GM19467 (cell line): ENCODE measurements at regions not wholly inside any gene's neighbourhood (a gene's known extent, or its start where the extent isn't known, plus 50 kb on each side); places are given as distances from the start of the nearest gene placed in this dataset.
"Not testable (repeated sequence)": the region's sequence is repeated elsewhere in the genome, so short reads cannot be mapped to it uniquely, and the experiment has no call there.

ENCODE experiments used
- ATAC-seq: cut with Tn5 transposase; IDR thresholded peaks from one replicate; pipeline ENCODE4 v1.9.1; 2021; ENCODE audit warnings: mild to moderate bottlenecking, moderate library complexity; ENCODE audit not compliant: unreplicated experiment

- no peak for ATAC-seq
Measured at GRCh38 chr2:193845604-193846003, 1650.9 kb upstream of the TMEFF2 start.

DNA sequence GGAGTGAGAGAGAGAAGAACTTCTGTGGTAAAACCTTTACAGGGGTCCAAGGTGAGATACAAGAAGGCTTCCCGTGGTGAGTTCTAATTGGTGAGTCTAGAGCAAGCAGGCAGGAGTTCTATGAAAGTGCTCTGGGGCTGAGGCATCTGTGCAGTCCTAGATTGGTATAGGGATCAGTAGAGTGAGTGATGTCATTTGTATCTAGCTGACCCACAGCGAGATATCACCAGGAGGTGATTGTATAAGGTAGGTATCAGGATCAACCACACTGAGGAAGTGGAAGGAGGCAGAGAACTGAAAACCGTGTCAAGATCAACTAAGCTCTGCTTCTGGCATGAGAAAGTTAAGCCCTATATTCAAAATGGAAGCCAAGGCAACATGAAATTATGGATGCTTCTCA lies 1648.9 kb upstream of the TMEFF2 start:
- ATAC-seq: no peak

- no peak for ATAC-seq
Measured at GRCh38 chr2:193841384-193842150, 1646.8 kb upstream of the TMEFF2 start.

DNA sequence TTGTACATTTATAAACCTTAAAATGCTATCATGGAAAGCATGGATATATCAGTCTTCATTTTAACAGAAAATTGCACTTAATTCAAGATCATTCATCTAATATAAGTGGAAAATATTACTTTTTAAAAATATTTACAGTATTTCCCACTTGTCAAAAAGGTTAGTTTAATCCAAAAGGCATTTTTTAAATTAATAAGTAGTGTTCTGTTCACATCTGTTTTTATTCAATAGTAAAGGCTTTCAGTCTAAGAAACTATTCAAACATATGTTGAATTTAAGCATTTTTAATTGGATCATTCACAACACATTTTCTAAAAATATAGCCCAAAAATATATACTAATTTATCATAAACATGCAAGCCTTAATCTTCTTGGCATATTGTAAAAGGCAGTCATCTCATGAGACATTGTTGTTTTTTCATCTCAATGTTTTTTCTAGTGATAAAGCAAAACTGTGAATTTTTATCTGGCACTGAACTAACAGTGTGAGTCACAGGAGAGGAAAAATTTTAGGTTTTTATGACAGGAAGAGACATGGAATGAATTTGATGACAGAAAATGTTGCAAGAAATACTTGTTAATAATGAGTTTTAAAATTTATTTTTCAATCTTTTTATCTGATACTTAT lies 1642.5 kb upstream of the TMEFF2 start:
- no peak for ATAC-seq

DNA sequence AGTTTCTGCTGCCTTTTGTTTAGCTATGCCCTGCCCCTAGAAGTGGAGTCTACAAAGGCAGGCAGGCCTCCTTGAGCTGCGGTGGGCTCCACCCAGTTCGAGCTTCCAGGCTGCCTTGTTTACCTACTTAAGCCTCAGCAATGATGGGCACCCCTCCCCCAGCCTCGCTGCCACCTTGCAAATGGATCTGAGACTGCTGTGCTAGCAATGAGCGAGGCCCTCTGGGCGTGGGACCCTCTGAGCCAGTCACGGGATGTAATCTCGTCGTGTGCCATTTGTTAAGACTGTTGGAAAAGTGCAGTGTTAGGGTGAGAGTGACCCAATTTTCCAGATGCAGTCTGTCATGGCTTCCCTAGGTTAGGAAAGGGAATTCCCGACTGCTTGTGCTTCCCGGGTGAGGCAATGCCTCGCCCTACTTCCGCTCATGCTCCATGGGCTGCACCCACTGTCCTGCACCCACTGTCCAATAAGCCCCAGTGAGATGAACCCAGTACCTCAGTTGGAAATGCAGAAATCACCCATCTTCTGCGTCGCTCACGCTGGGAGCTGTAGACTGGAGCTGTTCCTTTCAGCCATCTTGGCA lies 1641.8 kb upstream of the TMEFF2 start:
- ATAC-seq: not testable (repeated sequence)

GRCh38 chr2:193833895-193834294 lies 1639.2 kb upstream of the TMEFF2 start:
- ATAC-seq: not testable (repeated sequence)

DNA sequence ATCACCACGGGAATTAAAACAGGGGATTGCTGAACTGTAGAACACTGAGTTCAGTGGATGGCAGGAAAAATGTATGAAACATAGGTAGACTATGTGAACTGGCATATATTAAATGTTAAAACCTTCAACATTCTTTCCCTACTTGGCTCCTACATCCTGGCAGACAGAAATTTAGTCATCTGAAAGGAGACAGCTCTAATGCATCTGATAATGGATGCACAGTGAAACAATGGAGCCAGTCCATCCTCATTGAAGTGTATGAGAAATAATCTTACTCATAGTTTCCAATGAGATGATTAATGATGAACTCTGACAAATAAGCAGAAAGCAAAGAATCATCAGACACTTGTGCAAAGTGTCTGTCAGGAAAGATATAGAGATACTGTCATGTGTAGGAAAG lies 1629.7 kb upstream of the TMEFF2 start:
- ATAC-seq: no peak

GRCh38 chr2:193818801-193819499 lies 1624.2 kb upstream of the TMEFF2 start:
- ATAC-seq: no peak

- no peak for ATAC-seq
Measured at GRCh38 chr2:193816008-193816407, 1621.3 kb upstream of the TMEFF2 start.

GRCh38 chr2:193810533-193810932 lies 1615.8 kb upstream of the TMEFF2 start:
- ATAC-seq: no peak

DNA sequence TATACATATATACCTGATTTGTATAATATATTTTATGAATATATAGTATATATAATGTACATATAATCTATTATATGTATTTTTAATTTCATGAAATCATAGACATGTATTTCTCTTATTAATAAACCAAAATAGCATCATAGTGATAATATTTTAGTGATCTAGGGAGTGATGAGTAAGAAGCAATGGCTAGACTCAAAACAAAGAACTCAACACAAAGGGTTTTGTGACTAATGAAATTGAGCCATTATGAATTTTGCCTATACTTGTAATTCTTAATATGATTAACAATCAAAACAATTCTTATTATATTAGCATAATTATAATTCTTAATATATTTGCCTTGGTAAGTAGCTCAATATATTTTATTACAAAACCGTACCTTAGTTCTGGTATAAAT lies 1614.1 kb upstream of the TMEFF2 start:
- ATAC-seq: no peak

- no peak for ATAC-seq
Measured at GRCh38 chr2:193806088-193806774, 1611.5 kb upstream of the TMEFF2 start.

DNA sequence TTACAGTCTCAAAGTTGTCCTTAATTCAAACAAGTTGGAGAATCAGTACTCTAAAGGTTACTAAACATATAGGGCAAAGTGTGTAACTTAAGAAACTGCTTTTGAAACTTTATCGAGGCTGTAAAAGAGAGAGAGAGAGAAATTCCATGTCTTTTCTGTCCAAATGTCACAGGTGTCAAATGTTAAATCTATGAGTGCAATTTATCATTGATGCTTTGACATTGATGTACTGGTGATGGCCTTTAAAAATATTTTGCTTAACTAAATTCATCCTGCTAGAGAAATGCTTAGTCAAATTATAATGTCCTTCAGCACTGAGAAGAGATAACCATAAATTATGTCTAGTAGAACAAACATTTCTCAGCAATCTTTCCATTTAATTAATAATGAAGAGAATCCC lies 1602.1 kb upstream of the TMEFF2 start:
- no peak for ATAC-seq

DNA sequence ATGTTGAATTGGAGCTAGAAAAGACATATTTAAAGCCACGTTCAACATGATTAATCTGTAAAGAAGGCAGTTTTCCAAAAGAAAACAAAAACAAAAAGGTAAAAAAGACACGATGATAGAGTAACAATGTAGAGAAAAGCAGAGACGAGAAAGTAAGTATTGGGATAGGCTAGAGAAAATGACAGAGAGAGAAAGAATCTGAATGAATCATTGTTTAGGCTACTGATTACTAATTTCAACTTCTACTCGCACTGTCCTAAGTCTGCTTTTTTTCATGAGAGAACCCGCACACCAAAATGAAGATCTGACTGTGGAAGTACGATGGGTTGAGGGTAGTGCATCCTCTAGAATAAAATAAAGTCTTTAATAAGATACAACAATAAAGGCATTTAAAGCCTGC lies 1599.2 kb upstream of the TMEFF2 start:
- ATAC-seq: no peak

DNA sequence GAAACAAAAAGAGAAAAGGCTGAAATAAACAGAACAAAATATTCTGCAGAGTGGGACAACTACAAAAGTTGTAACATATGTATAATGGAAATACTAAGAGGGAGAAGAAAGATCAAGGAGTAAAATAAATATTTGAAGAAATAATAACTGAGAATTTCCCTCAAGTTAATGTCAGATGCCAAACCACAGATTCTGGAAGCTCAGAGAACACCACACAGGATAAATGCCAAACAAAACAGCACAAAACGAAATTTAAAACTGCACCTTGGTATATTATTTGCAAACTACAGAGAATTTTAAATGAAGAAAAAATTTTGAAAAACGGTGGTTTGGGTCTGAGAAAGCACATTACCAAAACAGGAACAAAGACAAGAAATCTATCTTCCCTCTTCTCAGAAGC lies 1588.9 kb upstream of the TMEFF2 start:
- ATAC-seq: no peak

GRCh38 chr2:193778293-193778692 lies 1583.6 kb upstream of the TMEFF2 start:
- ATAC-seq: no peak

DNA sequence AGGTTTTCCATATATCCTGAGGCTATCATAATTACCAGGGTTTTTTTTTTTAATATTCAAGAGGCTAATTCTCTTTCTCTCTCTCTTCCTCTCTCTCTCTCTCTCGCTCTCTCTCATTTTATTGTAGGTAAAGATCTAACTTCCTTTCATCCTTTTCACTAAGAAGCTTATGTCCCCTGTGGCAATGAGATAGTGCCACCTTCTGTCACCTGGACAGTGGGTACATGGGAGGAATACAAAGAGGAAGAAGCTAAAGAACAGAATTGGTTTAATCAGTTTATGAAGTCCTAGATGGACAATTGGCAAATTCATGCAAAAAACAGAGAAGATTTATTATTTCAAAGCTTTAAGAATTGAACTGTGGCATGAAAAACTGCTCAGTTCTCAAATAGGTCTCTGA lies 1582.3 kb upstream of the TMEFF2 start:
- no peak for ATAC-seq

DNA sequence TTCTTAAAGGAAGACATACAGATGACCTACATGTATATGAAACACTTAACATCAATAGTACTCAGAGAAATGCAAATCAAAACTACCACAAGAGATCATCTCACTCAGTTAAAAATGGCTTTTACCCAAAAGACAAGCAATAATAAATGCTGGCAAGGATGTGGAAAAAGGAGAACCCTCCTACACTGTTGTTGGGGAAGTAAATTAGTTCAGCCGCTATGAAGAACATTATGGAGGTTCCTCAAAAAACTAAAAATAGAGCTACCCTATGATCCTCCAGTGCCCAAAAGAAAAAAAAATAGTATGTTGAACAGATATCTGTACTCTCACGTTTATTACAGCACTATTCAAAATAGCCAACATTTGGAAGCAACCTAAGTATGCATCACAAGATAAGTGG lies 1579.4 kb upstream of the TMEFF2 start:
- ATAC-seq: no peak

- ATAC-seq: no peak
Measured at GRCh38 chr2:193751299-193751698, 1556.6 kb upstream of the TMEFF2 start.

- no peak for ATAC-seq
Measured at GRCh38 chr2:193749485-193749884, 1554.8 kb upstream of the TMEFF2 start.

DNA sequence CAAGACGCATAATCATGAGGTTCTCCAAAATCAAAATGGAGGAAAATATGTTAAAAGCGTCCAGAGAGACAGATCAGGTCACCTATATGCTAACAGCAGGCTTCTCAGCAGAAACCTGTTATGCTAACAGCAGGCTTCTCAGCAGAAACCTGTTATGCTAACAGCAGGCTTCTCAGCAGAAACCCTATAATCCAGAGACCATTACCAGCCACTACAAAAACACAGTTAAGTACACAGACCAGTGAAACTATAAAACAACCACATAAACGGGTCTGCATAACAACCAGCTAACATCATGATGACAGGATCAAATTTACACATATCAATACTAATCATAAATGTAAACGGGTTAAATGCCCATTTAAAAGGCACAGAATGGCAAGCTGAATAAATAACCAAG lies 1548.4 kb upstream of the TMEFF2 start:
- ATAC-seq: no peak
